HG02884 (cell line): ENCODE measurements at regions not wholly inside any gene's neighbourhood (a gene's known extent, or its start where the extent isn't known, plus 50 kb on each side); places are given as distances from the start of the nearest gene placed in this dataset.

Experiments used
- ATAC-seq: cut with Tn5 transposase; IDR thresholded peaks from one replicate; pipeline ENCODE4 v1.9.1; 2021; ENCODE audit warnings: mild to moderate bottlenecking, moderate library complexity; ENCODE audit not compliant: unreplicated experiment

DNA sequence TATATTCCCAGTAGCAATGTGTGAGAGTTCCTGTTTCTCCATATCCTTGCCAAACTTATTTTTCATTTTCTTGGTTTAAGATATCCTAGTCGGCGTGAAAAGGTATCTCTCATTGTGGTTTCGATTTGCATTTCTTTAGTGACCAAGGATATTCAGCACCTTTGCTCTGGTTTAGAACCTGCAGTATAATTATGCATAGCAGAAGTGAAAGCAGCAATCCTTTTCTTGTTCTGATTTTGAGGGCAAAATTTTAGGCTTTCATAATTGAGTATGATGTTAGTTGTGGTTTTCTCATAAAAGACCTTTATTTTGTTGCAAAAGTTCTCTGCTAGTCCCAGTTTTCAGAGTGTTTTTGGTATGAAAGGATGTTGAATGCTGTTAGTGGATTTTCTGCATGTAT is 491.0 kb downstream of the FGF9 start:
- peak; percentile 95 for ATAC-seq

DNA sequence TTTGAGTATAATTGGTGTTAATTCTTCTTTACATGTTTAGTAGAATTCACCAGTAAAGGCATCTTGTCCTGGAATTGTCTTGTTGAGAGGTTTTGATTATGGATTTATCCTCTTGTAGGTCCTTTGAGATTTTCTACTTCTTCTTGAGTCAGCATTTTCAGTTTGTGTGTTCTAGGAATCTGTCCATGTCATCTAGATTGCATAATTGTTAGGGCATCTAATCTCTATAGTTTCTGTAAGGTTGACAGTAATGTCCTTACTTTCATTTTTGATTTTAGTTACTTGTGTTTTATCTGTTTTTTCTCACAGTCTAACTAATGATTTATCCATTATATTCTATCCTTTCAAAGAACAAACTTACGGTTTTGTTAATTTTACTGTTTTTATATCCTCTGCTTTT is 492.0 kb downstream of the FGF9 start:
- ATAC-seq, result peak; percentile 41

DNA sequence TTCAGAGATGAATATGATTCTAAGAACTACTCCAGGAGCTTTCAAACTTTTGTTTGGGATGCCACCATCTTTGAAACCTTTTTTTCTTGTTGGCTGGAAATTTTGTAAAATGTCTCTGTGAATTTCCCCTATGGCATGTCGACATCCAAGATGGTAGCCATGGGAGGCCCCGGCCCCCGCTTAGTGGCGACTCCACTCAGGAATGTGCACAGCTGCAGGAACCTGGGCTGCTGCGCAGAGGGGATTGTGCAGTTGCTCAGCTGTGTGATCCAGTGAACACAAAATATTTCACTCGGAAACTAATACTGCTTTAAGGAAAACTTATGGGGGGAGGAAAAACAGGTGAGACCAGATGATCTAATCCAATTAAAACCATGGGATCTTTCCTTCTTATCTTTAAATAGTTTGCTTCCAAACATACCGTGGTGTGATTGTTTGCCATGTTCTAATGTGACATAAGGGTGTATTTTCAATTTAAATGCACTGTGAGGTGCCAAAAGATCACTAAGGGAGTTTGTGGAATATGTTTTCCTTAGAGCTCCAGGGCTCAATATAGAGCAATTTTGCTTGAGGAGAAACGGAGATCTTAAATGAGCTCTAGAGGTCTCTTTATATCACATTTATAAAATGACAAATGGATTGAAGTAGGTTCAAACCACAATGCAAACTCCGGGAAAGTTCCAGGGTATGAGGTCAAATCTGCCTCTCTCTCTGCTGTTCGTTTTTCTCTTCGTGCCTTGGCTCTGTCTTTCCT is 497.7 kb downstream of the FGF9 start:
- ATAC-seq, result no peak

DNA sequence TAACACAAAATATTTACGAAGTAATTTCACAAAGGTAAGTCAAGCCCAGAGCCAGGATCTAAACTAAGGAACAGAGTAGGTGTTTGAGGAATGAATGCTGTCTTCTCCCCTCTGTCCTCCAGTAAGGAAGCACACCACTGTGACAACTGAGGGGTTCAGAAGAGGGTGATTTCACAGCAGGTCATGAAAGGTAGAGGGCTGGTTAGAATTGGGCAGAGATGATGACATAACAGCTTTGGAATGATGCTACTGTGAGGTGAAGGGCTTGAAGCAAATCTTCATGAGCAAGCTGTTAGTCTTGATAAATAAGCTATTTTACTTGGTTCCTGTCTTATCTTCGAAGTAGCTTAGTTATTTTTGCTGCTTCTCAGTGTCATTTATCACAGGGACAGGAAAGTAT is 498.6 kb downstream of the FGF9 start:
- no peak for ATAC-seq

DNA sequence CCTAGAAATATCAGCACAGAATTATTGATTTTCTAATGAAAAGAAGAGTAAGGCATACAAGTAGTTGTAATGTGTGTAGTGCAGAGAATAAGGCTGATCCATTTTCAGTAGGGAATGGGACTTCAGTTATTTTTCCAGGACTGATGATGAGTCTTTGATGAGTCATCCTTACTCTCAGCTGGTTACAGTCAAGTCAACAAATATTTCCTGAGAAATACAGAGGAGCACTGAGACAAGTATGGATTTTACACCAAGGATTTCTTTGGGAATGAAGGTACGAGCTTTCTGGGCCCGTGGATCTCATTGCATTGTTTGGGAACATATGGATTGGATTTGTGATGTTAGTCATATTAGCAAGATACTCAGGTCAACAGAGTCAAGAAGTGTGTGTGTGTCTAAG is 502.7 kb downstream of the FGF9 start:
- no peak for ATAC-seq

DNA sequence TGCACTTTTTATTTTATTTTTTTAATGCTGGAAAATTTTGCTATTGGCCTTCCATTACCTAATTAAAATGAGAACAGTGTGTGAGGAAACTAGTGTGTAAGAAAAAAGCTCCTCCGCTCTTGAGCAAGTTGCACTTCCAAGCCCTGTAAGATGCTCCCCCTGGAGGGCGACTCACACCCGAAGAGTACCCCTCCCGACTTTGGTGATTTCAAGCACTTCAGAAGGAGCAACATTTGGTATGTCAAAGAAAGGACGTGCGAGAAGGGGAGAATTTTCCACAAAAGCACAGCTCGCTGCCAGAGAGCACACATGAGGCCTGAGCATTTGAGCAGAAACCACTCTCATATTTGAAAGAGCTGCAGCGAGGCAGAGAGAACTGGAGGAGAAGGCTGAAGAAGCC is 504.4 kb downstream of the FGF9 start:
- ATAC-seq, result no peak

DNA sequence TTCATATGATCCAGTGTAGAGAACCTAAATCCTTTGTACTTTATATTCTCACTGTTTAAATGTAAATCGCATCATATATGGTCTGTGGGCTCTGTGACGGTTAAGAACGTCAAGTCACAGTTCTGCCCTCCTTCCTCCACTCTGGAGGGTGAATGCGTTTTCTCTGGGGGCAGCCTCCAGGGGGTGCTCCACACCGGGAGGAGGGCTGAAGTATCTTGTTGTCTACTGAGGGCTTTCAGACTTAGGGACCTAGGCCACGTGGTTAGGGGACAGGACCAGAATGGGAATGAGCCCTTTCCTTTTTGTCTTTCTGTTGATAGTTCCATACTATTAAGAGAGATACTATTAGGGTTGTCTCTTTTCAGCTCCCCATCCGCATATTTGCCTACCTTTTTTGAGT is 504.9 kb downstream of the FGF9 start:
- no peak for ATAC-seq

DNA sequence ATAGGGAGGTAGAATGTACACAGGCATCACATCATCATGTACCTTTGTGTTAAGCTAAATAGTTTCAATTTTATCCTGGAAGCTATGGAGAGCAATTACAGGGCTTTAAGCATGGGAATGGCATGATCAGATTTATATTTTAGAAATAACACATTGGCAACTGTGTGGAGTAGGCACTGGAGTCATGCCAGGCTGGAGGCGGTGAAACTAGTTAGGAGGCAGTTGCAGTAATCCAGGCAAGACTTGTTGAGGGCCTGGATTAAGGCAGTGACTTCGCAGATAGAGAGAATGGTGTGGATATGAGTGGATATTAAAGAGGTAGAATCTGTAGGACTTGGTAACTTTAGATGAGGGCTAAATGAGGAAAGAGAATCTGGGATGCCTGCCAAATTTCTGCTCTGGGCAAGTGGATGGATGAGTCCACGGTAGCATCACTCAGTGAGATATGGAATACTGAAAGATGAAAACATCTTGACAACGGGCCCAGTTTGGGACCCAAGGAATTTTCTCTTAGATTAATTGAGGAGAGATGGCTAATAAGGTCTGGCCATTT is 506.2 kb downstream of the FGF9 start:
- ATAC-seq, result no peak

DNA sequence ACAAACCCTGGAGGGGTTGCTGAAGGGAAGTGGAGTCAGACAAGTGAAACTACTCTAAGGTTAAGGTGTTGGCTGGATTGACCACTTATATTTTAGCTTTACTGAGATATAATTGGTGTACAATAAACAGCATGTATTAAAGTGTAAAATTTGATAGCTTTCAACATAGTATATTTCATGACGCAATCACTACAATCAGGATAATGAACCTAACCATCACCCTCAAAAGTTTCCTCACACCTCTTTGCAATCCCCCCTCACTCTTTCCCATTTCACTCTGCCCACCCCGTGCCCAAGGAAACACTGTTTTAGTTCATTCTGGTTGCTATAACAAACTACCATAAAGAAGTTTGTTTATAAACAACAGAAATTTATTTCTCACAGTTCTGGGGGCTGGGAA is 508.0 kb downstream of the FGF9 start:
- no peak for ATAC-seq

DNA sequence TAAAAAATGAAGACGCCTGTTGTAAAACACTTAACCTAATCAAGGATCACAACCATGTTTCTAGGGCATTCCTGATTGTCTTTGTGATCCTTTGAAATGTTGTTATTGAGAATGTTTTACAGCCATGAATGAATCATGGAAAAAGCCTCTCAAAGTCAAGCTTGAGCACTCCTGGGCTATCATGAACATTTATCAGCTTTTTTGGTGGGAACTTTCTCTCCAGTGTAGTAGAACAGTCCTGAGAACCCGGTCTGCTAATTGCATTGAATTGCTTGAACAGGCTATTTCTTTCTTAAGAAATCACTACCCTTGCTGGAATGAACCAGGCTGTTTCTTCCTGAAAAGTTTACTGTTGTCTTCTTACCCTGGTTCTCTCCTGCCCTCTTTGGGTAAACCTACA is 516.5 kb downstream of the FGF9 start:
- ATAC-seq, result no peak

DNA sequence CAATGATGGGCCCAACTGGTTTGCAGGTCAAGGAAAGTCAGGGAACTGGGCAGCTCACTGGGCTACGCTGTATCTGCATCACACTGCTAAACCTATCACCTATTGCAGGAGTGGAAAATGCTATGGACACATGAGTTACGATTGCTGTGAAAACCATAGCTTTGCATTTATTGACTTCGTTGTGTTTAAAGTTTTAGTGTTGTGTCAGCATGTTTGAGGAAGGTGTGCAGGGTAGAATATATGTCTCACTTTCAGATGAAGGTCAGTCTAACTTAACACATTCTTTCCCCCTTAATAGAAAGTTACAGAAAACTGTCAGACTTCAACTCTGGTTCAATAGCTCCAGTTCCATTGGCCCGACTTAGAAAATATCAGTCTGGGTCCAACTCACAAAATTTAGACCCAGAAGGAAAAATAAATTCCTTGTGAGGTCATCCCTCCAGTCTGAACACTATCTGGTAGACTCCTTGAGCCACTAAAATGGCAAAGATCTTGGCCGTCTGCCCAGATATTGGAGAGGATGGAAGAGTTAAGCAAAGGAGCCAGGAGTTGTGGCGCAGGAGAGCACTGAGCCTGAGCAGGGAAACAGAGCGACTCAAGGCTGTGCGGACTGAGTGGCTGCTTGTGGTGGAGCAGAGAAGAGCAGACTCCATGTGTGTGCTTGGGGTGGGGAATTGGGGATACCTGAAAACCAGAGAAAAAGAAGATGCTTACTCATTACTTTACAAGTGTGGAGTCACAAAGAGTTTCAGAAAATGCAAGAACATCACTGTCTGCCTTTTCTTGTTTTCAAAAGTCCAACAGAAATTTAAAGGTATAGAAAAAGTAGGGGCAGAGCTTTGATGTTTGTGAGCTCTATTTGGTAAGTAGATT is 518.5 kb downstream of the FGF9 start:
- ATAC-seq, result no peak

DNA sequence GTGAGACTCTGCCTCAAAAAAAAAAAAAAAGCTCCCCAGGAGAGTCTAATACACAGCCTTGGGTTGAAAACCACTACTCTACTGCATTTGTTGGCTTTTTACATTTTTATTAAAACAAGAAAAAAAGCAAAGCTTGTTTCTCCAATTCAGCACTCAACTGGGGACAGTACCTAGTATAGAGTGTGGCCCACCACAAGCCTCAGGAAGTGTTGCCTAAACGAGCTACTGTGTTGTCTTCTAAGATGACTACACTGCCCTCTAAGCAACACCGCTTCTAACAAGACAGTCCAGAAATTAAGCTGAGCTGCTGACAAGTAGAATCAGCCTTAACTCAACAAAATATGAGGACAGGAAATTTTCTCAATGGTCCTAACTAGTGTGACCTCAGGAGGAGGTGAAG is 522.2 kb downstream of the FGF9 start:
- ATAC-seq, result no peak

DNA sequence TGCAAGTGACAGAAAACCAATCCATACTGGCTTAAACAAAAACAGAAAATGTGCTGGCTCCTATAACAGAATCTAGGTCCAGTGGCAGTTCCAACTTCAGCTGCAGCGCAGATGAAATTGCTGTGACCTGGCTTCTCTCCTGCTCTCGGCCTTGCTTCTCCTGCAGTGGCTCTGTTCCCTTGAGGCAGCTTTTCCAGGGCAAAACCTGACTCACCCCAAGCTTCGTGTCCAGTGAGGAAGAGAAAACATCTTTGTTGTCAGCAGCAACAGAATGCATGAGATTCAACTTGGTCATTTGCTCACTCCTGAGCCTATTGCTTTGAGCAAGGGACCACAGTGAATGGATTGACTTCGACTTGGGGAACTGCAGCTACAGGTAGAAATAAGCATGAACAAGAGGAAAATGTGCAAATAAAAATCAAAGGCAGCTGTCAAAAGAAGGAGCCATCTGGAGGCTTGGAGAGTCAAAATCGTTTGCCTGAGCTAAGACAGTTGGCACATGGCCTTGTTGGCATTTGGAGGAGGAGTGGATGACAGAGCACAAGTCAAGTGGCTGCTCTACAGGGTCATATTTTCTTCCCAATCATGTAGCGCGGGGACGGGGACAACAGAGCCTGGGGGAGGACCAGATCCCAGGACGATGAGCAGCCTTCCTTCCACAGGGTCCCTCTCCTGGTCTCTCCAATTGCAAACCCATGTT is 523.4 kb downstream of the FGF9 start:
- no peak for ATAC-seq

DNA sequence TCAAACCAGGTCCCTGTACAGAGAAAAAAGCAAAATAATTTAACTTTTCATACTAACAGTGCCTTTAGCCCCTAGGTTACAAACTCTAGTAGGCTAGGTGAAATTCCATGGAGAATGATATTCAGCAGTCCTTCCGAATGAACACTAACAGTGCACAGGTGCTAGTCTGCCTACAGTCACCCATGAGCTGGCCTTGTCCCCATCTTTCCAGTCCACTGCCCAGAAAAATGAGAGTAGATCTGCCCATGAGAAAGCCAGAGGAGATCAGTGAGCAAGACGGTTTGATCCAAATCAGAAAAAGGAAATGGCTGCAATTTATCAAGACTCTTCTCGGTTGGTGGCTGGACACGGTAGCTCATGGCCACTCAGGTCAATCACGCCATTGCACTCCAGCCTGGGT is 524.9 kb downstream of the FGF9 start:
- ATAC-seq, result no peak

DNA sequence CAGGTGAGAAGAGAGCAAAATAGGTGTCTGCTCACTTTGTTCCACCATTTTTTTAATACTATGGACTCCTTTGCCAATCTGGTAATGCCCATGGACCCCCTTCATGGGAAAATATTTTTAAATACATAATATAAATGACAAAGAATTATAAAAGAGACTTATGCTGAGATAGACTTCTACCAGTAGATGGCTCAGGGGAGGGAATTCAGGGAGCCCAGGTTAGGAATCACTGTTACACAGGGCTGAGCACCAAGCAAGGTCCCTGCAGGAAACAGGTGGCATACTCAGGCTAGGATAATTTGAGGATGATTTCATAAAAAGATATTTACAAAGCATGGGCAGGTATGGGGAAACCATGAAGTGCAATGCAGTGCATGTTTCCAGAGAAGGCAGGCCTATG is 525.9 kb downstream of the FGF9 start:
- ATAC-seq, result no peak

DNA sequence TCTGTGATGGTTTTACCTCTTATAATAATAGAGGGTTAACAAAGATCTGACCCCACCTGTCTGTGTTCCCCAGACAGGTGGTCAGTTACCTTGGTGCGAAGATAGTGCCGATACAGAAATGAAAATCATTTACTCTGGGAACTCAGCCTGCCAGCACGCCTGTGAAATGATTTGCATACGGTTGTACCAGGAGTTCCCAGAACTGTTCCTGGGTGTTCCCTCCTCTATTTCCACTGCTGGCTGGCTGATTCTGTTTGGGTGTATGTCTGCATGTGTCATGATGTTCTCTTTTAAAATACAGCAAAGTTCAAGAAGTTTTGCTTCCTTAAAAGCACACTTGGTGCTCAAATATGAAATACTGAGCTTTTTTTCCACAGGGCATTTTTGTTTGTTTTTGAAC is 527.1 kb downstream of the FGF9 start:
- no peak for ATAC-seq

DNA sequence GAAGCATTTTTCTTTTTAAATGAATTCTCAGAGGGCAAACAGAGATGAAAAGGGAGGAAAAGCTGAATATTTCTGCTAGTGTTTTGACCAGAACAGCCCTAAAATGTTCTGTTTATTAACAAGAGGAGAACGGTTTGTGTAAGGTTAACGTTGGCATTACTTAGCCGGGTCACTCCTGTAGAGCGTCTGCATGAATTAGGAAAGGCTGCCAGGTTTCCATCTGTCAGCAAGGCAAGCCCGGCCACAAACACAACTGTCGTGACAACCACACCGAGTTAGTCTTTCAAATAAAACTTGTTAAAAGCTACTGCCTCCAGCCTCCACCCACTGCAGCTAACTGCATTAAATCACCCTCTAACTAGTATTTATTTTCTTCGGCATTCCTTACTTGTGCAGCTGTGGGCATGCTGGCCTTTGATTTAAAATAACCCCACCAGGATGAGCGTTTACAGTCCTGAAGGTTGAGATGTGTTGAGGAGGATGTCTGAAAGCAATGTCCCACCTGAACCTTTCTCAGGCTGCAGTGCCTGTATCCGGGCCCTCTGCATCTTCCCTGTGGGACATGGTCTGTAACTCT is 527.9 kb downstream of the FGF9 start:
- no peak for ATAC-seq

DNA sequence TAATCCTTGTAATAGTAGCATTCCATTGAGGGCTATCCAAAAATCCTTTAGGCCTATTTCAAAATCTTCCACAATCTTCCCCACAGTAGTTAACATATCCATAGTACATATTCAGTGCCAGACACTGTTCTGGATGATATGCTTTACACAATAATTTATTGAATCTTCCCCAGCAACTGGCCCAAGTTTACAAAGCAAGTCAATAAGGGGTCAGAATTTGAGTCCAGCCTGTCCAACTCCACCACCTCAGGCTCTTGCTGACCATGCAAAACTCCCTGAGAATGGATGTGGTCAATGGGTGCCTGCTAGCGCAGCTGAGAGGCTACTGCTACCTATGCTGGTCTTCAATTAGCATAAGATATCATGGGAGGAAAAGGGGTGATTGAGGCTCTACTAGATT is 529.6 kb downstream of the FGF9 start:
- ATAC-seq, result no peak

DNA sequence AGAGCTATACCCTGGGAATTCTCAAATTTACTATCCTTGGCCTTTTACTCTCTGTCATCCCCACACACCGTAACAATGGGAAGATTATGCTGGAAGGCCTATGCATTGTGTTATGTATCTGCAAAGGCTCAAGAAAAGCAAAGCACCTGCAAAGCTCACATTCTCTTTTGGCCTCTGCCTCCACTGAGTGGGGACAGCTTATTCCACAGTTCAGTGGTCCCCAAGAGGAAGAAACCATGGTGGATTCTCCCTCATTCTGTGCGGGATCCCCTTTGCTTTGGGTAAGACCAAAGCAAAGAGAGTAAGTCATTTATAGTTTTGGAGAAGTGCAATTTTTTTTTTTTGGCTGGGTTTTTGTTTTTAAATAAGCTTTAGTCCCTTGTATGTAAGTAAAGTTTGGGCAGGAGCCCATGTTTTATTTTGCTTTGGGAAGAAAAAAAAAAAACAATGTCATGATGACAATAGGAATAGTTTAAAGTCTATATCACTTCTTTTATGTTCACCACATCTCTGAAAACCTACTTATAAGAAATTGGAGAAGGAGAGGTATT is 530.6 kb downstream of the FGF9 start:
- ATAC-seq, result no peak

DNA sequence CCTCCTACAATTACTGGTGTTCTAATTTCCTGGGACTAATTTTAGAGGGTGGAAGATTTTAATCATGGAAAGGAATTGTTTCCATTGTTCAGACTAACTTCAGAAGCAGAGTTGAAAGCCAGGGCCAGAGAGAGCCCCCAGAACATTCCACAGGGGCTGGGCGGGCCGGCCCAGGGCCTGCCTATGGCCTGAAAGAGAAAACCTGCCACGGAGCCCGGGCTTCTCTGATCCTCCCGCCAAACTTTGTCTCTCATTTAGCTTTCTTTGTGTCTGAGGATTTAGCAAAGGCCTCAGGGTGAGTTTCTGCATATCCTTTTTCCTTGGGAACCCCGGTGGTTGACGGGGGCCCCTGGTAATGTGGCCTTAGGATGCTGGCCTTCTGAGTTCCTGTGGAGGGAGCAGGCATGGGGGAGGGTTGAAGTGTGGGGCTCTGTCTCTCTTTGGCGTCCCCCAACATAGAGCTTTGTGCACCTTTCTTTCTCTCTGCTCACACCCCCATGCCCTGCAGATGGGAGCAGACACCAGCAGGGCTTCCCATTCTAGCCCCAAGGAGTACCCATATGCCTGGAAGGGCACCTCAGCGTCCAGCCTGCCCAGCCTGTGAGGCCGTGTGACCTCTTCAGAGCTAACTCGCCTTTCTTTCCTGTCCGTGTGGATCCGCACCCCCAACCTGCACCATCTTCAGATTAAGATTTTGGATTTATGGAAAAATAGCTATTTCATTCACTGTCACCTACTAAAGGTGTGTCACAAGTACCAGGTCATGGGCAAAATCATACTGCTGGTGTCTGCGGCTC is 539.5 kb downstream of the FGF9 start:
- ATAC-seq, result no peak
